ENCODE measurements at regions not wholly inside any gene's neighbourhood (a gene's known extent, or its start where the extent isn't known, plus 50 kb on each side); places are given as distances from the start of the nearest gene placed in this dataset.

DNA sequence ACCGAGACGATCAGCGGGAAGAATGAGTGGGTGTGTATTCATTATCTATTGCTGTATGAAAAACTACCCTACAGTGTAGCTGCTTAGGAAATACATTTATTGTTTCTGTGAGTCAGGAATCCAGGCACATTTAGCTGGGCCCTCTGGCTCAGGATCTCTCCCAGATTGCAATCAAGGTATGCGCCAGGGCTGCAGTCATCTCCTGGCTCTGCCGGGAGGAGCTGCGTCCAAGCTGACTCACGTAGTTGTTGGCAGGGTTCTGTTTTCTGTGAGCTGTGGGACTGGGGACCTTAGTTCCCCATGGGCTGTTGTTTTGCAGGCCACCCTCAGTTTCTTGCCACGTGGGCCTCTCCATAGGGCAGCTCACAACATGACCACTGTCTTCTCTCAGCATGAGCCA is 68.2 kb upstream of the FUCA2 start:
- TF ChIP-seq CTCF (IDR thresholded peaks at IDR 0.05; ENCODE audit: control insufficient read depth, extremely low read depth, insufficient read depth), result no peak
- DNase-seq (ENCODE audit: low read depth), result no peak
- no peak overlapping the region for H3K4me3 ChIP-seq (ENCODE audit: low read depth, low read length)

GRCh38 chr6:143578054-143578453 is 66.5 kb upstream of the FUCA2 start:
- DNase-seq (ENCODE audit: low read depth), result no peak
- TF ChIP-seq CTCF (IDR thresholded peaks at IDR 0.05; ENCODE audit: control insufficient read depth, extremely low read depth, insufficient read depth), result no peak
- H3K4me3 ChIP-seq (ENCODE audit: low read depth, low read length), result no peak overlapping the region

DNA sequence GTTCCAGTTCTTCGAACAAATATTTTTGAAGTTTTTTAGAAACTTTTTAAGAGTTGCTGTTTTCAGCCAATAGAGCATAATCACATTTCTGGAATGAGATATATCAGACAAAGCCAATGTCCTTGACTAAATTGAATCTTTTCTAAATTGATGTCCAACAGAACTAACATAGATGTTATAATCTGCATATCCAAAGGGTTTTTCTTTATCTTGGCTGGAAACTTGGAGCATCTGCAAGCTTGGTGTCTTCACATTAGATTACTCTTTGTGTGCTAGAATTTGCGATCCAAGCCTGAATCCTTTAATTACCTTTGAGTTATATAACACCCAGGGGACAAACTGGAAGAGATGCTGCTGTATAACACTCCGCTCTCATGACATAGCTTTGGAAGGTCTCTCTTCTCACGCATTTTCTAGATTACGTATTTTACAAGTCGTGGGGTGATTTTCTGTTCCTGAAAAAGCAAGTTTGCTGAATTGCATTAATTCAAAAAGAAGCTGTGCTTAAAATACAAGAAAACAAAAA is 64.4 kb upstream of the FUCA2 start:
- DNase-seq (ENCODE audit: low read depth), result no peak
- H3K4me3 ChIP-seq (ENCODE audit: low read depth, low read length), result no peak overlapping the region
- TF ChIP-seq CTCF (IDR thresholded peaks at IDR 0.05; ENCODE audit: control insufficient read depth, extremely low read depth, insufficient read depth), result no peak

GRCh38 chr6:143575440-143575839 is 63.9 kb upstream of the FUCA2 start:
- H3K4me3 ChIP-seq (ENCODE audit: low read depth, low read length), result no peak overlapping the region
- peak; percentile 80 for DNase-seq (ENCODE audit: low read depth)
- TF ChIP-seq CTCF (IDR thresholded peaks at IDR 0.05; ENCODE audit: control insufficient read depth, extremely low read depth, insufficient read depth), result peak; percentile 79

DNA sequence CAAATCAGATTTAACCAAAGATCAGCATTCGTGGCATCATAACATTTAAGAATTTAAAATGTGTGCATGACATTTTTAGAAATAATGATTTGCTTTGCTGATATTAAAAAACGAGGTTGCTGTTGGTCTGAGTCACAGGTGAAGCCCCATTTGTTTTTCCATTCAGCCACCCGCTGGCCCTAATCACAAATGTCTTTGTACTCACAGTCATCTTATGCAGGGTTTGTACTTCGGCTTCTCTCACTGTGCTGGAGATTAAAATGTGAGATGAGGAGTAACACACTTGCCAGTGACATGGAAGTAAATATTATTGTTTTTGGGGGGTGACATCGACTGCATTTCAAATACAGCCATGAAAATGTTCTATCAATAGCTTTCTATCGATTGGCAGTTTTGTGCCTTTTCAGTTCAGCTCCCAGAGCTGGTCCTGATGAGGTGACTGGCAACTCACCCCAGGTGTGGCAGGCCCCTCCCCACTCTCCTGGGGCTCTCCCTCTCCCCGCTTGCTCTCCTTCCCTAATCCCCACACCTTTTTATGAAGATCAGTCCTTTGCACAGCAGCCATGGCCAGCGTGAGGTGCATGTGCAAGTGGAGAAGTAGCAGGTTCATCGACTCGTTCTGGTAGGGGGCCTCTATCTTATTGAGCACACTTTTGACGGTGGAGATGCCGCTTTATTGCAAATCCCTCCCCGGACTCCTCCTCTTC is 58.8 kb upstream of the FUCA2 start:
- DNase-seq (ENCODE audit: low read depth), result no peak
- no peak overlapping the region for H3K4me3 ChIP-seq (ENCODE audit: low read depth, low read length)
- no peak for TF ChIP-seq CTCF (IDR thresholded peaks at IDR 0.05; ENCODE audit: control insufficient read depth, extremely low read depth, insufficient read depth)

- DNase-seq (ENCODE audit: low read depth), result no peak
- no peak for TF ChIP-seq CTCF (IDR thresholded peaks at IDR 0.05; ENCODE audit: control insufficient read depth, extremely low read depth, insufficient read depth)
- no peak overlapping the region for H3K4me3 ChIP-seq (ENCODE audit: low read depth, low read length)
Measured at GRCh38 chr6:143569040-143569439, 57.5 kb upstream of the FUCA2 start.

All from LNCaP clone FGC (cell line).